ENCODE measurements at regions not wholly inside any gene's neighbourhood (a gene's known extent, or its start where the extent isn't known, plus 50 kb on each side); places are given as distances from the start of the nearest gene placed in this dataset.

DNA sequence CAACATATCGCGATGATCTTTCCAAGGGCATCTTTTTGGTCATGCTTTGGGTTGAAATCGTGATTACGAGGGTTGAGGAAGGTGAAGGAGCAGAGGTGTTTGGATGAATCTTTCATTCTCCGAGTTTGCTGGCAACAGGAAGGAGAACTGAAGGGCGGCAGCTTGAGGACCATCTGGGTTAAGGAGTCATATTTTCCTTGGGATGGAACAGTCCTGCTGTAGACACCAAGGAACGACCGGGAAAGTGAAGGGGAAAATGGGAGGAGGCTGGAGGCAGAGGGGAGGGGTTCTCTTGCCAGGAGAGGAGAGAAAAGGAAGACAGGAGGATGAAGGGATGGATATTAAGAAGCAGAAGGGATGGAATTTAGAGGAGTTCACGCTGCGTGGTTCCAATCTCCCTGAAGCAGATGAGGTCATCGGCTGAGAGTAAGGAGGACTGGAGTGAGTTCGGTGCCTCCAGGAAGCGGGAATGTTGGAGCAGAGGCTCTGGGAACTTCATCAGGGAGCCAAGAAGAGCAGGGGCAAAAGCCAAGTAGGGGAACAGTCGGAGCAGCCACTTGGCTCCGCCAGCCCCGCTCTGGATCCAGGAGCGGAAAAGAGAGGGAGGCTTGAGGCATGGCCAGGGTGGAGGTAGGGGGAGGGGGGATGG lies 116.6 kb upstream of the GALNT17 start:
- DNase-seq (ENCODE audit: low read depth in 1 of 2, low spot score in 1 of 2) = no peak
- no peak overlapping the region for H3K4me3 ChIP-seq (replicated peaks; ENCODE audit: insufficient read depth, low read length)
- no peak for TF ChIP-seq SPI1 (IDR thresholded peaks at IDR 0.05; ENCODE audit: borderline replicate concordance, low read depth)
- TF ChIP-seq, protein P1, sequence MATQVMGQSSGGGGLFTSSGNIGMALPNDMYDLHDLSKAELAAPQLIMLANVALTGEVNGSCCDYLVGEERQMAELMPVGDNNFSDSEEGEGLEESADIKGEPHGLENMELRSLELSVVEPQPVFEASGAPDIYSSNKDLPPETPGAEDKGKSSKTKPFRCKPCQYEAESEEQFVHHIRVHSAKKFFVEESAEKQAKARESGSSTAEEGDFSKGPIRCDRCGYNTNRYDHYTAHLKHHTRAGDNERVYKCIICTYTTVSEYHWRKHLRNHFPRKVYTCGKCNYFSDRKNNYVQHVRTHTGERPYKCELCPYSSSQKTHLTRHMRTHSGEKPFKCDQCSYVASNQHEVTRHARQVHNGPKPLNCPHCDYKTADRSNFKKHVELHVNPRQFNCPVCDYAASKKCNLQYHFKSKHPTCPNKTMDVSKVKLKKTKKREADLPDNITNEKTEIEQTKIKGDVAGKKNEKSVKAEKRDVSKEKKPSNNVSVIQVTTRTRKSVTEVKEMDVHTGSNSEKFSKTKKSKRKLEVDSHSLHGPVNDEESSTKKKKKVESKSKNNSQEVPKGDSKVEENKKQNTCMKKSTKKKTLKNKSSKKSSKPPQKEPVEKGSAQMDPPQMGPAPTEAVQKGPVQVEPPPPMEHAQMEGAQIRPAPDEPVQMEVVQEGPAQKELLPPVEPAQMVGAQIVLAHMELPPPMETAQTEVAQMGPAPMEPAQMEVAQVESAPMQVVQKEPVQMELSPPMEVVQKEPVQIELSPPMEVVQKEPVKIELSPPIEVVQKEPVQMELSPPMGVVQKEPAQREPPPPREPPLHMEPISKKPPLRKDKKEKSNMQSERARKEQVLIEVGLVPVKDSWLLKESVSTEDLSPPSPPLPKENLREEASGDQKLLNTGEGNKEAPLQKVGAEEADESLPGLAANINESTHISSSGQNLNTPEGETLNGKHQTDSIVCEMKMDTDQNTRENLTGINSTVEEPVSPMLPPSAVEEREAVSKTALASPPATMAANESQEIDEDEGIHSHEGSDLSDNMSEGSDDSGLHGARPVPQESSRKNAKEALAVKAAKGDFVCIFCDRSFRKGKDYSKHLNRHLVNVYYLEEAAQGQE (IDR thresholded peaks at IDR 0.05; ENCODE audit: insufficient replicate concordance, low read depth) = no peak
- TF ChIP-seq, protein P2, sequence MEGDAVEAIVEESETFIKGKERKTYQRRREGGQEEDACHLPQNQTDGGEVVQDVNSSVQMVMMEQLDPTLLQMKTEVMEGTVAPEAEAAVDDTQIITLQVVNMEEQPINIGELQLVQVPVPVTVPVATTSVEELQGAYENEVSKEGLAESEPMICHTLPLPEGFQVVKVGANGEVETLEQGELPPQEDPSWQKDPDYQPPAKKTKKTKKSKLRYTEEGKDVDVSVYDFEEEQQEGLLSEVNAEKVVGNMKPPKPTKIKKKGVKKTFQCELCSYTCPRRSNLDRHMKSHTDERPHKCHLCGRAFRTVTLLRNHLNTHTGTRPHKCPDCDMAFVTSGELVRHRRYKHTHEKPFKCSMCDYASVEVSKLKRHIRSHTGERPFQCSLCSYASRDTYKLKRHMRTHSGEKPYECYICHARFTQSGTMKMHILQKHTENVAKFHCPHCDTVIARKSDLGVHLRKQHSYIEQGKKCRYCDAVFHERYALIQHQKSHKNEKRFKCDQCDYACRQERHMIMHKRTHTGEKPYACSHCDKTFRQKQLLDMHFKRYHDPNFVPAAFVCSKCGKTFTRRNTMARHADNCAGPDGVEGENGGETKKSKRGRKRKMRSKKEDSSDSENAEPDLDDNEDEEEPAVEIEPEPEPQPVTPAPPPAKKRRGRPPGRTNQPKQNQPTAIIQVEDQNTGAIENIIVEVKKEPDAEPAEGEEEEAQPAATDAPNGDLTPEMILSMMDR (IDR thresholded peaks at IDR 0.05; ENCODE audit: insufficient read depth, low read length) = no peak
- no peak for TF ChIP-seq POLR2AphosphoS5 (IDR thresholded peaks at IDR 0.05; ENCODE audit: low read depth)
- no peak for TF ChIP-seq GABPA (IDR thresholded peaks at IDR 0.05; ENCODE audit: low read depth)
- H3K27me3 ChIP-seq (ENCODE audit: insufficient read depth, poor library complexity, severe bottlenecking) = no peaks in the 10 kb centered on the region
- no peak overlapping the region for H3K27ac ChIP-seq (replicated peaks)

DNA sequence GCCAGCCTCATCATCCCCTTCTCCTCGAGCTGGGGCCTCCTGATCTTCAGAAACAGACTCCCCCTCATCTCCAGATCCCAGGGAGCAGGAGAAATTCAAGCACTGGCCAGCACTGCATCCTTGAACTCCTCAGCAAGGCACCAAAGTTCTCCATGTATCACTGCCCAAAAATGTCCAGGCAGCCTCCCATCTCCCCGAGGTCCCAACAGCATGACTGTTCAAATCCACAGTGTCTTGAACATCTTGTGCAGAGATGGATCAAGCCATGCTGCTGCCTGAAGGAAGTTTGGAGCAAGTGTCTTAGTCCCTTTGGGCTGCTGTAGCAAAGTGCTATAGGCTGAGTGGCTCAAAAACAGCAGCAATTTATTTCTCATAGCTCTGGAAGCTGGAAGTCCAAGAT lies 115.5 kb upstream of the GALNT17 start:
- no peak for TF ChIP-seq POLR2AphosphoS5 (IDR thresholded peaks at IDR 0.05; ENCODE audit: low read depth)
- no peak for TF ChIP-seq GABPA (IDR thresholded peaks at IDR 0.05; ENCODE audit: low read depth)
- no peak for TF ChIP-seq SPI1 (IDR thresholded peaks at IDR 0.05; ENCODE audit: borderline replicate concordance, low read depth)
- TF ChIP-seq, protein P2 (IDR thresholded peaks at IDR 0.05; ENCODE audit: insufficient read depth, low read length) = no peak
- TF ChIP-seq, protein P1 (IDR thresholded peaks at IDR 0.05; ENCODE audit: insufficient replicate concordance, low read depth) = no peak
- Histone ChIP-seq H3K4me3 (replicated peaks; ENCODE audit: insufficient read depth, low read length) (no peak overlapping the region), H3K27me3 (ENCODE audit: insufficient read depth, poor library complexity, severe bottlenecking) (no peaks in the 10 kb centered on the region), H3K27ac (replicated peaks) (no peak overlapping the region)
- DNase-seq (ENCODE audit: low read depth in 1 of 2, low spot score in 1 of 2) = no peak

DNA sequence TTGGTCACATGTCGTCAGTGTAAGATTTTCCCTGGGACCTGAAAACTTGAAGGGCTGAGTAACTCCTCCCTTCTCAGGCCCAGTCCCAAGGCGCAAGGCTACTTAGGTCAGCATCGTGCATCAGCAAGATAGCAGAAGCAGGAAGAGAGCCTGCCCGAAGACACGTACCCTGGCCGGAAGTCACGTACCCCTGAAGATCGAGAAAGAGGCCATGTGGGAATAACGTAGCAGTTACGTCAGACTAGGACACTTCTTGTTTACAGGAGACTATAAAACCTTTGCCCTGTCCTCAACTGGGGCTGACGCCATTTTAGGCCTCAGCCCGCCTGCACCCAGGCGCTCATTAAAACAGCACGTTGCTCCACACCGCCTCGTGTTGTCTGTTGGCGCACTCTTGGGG lies 114.3 kb upstream of the GALNT17 start:
- Histone ChIP-seq H3K27ac (replicated peaks) (no peak overlapping the region), H3K4me3 (replicated peaks; ENCODE audit: insufficient read depth, low read length) (no peak overlapping the region), H3K27me3 (ENCODE audit: insufficient read depth, poor library complexity, severe bottlenecking) (no peaks in the 10 kb centered on the region)
- no peak for TF ChIP-seq GABPA (IDR thresholded peaks at IDR 0.05; ENCODE audit: low read depth)
- TF ChIP-seq, protein P2 (IDR thresholded peaks at IDR 0.05; ENCODE audit: insufficient read depth, low read length) = no peak
- no peak for TF ChIP-seq POLR2AphosphoS5 (IDR thresholded peaks at IDR 0.05; ENCODE audit: low read depth)
- no peak for TF ChIP-seq SPI1 (IDR thresholded peaks at IDR 0.05; ENCODE audit: borderline replicate concordance, low read depth)
- TF ChIP-seq, protein P1 (IDR thresholded peaks at IDR 0.05; ENCODE audit: insufficient replicate concordance, low read depth) = no peak
- DNase-seq (ENCODE audit: low read depth in 1 of 2, low spot score in 1 of 2) = no peak

Measured in HL-60 (cell line).